Common myeloid progenitor, CD34-positive (primary cell): ENCODE measurements at regions not wholly inside any gene's neighbourhood (a gene's known extent, or its start where the extent isn't known, plus 50 kb on each side); places are given as distances from the start of the nearest gene placed in this dataset.
"Not testable (repeated sequence)": the region's sequence is repeated elsewhere in the genome, so short reads cannot be mapped to it uniquely, and the experiment has no call there.

ENCODE experiments used
- CTCF ChIA-PET: fragments of 350-600 bp; sonication (Branson Sonifier 250); formaldehyde crosslinking; loops from one replicate; lab custom pipeline; 2021; ENCODE audit warnings: antibody characterized with exemption; lab: Charles Lee
- POLR2A ChIA-PET: fragments of 350-600 bp; sonication (Branson Sonifier 250); formaldehyde crosslinking; loops from one replicate; lab custom pipeline; 2021; ENCODE audit warnings: antibody characterized with exemption; lab: Charles Lee
- DNase-seq, 3 donors: peaks; one replicate each; pipeline versions ENCODE4 v3.0.0 to v3.0.0-alpha.2; 2013
- H3K27ac ChIP-seq, 2 experiments: 1 replicate in 1 of 2; 2 replicates in 1 of 2; pipeline ENCODE4 v1.7.0; 2013; ENCODE audit warnings: inconsistent platforms in 2 of 2, low read length in 2 of 2, mild to moderate bottlenecking in 2 of 2, low read depth in 1 of 2, moderate library complexity in 1 of 2; ENCODE audit not compliant: severe bottlenecking in 2 of 2, insufficient read depth in 1 of 2, poor library complexity in 1 of 2
- H3K27me3 ChIP-seq, 5 experiments: replicated peaks in 2 of 5; 1 replicate in 3 of 5; 2 replicates in 2 of 5; pipeline versions ENCODE4 v1.6.1 to v1.7.0; 2013; ENCODE audit warnings: low read length in 4 of 5, mild to moderate bottlenecking in 2 of 5, moderate library complexity in 2 of 5, inconsistent platforms in 1 of 5; ENCODE audit not compliant: insufficient read depth in 5 of 5, control insufficient read depth in 4 of 5
- H3K36me3 ChIP-seq, 4 experiments: 1 replicate in 2 of 4; 2 replicates in 2 of 4; pipeline versions ENCODE4 v1.6.1 to v1.7.0; 2013; ENCODE audit warnings: low read length in 3 of 4, control low read depth in 1 of 4, mild to moderate bottlenecking in 1 of 4; ENCODE audit not compliant: control insufficient read depth in 4 of 4, insufficient read depth in 4 of 4
- H3K4me1 ChIP-seq, 4 experiments: 1 replicate in 3 of 4; 2 replicates in 1 of 4; pipeline versions ENCODE4 v1.6.1 to v1.7.1; 2013; ENCODE audit warnings: low read length in 3 of 4, mild to moderate bottlenecking in 3 of 4, control low read depth in 1 of 4, inconsistent platforms in 1 of 4, moderate library complexity in 1 of 4; ENCODE audit not compliant: control insufficient read depth in 4 of 4, insufficient read depth in 4 of 4; ENCODE audit errors: control extremely low read depth in 1 of 4
- H3K4me3 ChIP-seq, 7 experiments: 1 replicate in 4 of 7; 2 replicates in 3 of 7; pipeline versions ENCODE4 v1.5.1 to v1.7.0; 2013; ENCODE audit warnings: mild to moderate bottlenecking in 7 of 7, low read length in 6 of 7, moderate library complexity in 6 of 7, inconsistent platforms in 2 of 7, low read depth in 2 of 7, control low read depth in 1 of 7; ENCODE audit not compliant: insufficient read depth in 4 of 7, control insufficient read depth in 1 of 7; ENCODE audit errors: extremely low read depth in 1 of 7
- H3K9me3 ChIP-seq, 5 experiments: 1 replicate in 4 of 5; 2 replicates in 1 of 5; pipeline versions ENCODE4 v1.6.1 to v1.7.1; 2013; ENCODE audit warnings: low read length in 4 of 5, mild to moderate bottlenecking in 2 of 5, inconsistent platforms in 1 of 5, low read depth in 1 of 5, moderate library complexity in 1 of 5; ENCODE audit not compliant: control insufficient read depth in 4 of 5, insufficient read depth in 2 of 5; ENCODE audit errors: control extremely low read depth in 1 of 5
- WGBS: methylation state at CpG from one replicate; pipeline ENCODE4 v1.1.5; 2013; ENCODE audit not compliant: insufficient coverage; 5-methylcytosine and 5-hydroxymethylcytosine counted together

- POLR2A ChIA-PET = no interaction called here
- CTCF ChIA-PET = no interaction called here
These were observed 1211.4 kb downstream of the VRK1 start for GRCh38 chr14:98008381-98009113.

GRCh38 chr14:98009177-98009576 is 1212.0 kb downstream of the VRK1 start:
- H3K9me3 ChIP-seq, CTCF ChIA-PET, H3K27me3 ChIP-seq, H3K36me3 ChIP-seq, H3K4me1 ChIP-seq, DNase-seq, H3K4me3 ChIP-seq, H3K27ac ChIP-seq, POLR2A ChIA-PET: not testable (repeated sequence)
- 100% methylated on average over 2 of the region's 3 CpGs for WGBS

More at GRCh38 chr14:98008381-98009113, 1211.4 kb downstream of the VRK1 start:
- H3K4me3 ChIP-seq = no peak overlapping the region
- peaks cover 0 to 3% (median 0%) of the 10 kb centered on the region in 5 experiments for H3K27me3 ChIP-seq
- no peaks in the 10 kb centered on the region for H3K36me3 ChIP-seq
- H3K4me1 ChIP-seq = no peaks in the 10 kb centered on the region
- 97% methylated on average over 3 of the region's 4 CpGs for WGBS
- H3K9me3 ChIP-seq = no peaks in the 10 kb centered on the region
- no peak overlapping the region for H3K27ac ChIP-seq
- no peak for DNase-seq

- CTCF ChIA-PET = no interaction called here
- Histone ChIP-seq H3K4me1 (no peaks in the 10 kb centered on the region), H3K9me3 (no peaks in the 10 kb centered on the region), H3K4me3 (no peak overlapping the region), H3K27ac (no peak overlapping the region), H3K36me3 (no peaks in the 10 kb centered on the region), H3K27me3 (peaks cover 0 to 4% (median 0%) of the 10 kb centered on the region in 5 experiments)
- WGBS = no CpG with 5 or more reads among the region's 2 CpGs
- POLR2A ChIA-PET = no interaction called here
- DNase-seq = no peak
These were observed 1213.6 kb downstream of the VRK1 start for GRCh38 chr14:98010784-98011183.

GRCh38 chr14:98014851-98015615 is 1217.9 kb downstream of the VRK1 start:
- POLR2A ChIA-PET = no interaction called here
- no peaks in the 10 kb centered on the region for H3K4me1 ChIP-seq
- peaks cover 0 to 10% (median 3%) of the 10 kb centered on the region in 5 experiments for H3K27me3 ChIP-seq
- CTCF ChIA-PET = no interaction called here
- H3K36me3 ChIP-seq = no peaks in the 10 kb centered on the region
- no peak overlapping the region for H3K27ac ChIP-seq
- no CpG with 5 or more reads among the region's 3 CpGs for WGBS
- H3K4me3 ChIP-seq = no peak overlapping the region
- no peak for DNase-seq
- H3K9me3 ChIP-seq = no peaks in the 10 kb centered on the region

GRCh38 chr14:98015921-98016320 is 1218.7 kb downstream of the VRK1 start:
- Histone ChIP-seq H3K9me3 (no peaks in the 10 kb centered on the region), H3K27ac (no peak overlapping the region), H3K27me3 (peaks cover 0 to 10% (median 3%) of the 10 kb centered on the region in 5 experiments), H3K4me3 (no peak overlapping the region), H3K36me3 (no peaks in the 10 kb centered on the region), H3K4me1 (no peaks in the 10 kb centered on the region)
- POLR2A ChIA-PET = no interaction called here
- 0% methylated on average over 1 of the region's 2 CpGs for WGBS
- CTCF ChIA-PET = no interaction called here
- no peak for DNase-seq

GRCh38 chr14:98018628-98019027 is 1221.4 kb downstream of the VRK1 start:
- Histone ChIP-seq H3K4me3 (no peak overlapping the region), H3K9me3 (no peaks in the 10 kb centered on the region), H3K27ac (no peak overlapping the region), H3K27me3 (peaks cover 0 to 21% (median 5%) of the 10 kb centered on the region in 5 experiments), H3K4me1 (no peaks in the 10 kb centered on the region), H3K36me3 (no peaks in the 10 kb centered on the region)
- no peak for DNase-seq
- POLR2A ChIA-PET = no interaction called here
- WGBS = no CpG with 5 or more reads among the region's 2 CpGs
- CTCF ChIA-PET = no interaction called here
